Fibroblast of lung (primary cell): ENCODE measurements at regions not wholly inside any gene's neighbourhood (a gene's known extent, or its start where the extent isn't known, plus 50 kb on each side); places are given as distances from the start of the nearest gene placed in this dataset.

Source experiments
- EZH2 ChIP-seq: IDR thresholded peaks from 2 replicates; pipeline ENCODE4 v1.5.1; 2012; ENCODE audit warnings: low read length, control low read depth, mild to moderate bottlenecking; ENCODE audit errors: missing control alignments
- TF ChIP-seq, protein P1 (sequence below), 2 donors: IDR thresholded peaks in 1 of 2; conservative IDR thresholded peaks in 1 of 2; 1 replicate in 1 of 2; 2 replicates in 1 of 2; pipeline ENCODE4 v1.5.1; 2011 to 2012; ENCODE audit warnings: low read length in 2 of 2, control low read depth in 1 of 2, inconsistent platforms in 1 of 2, low read depth in 1 of 2, mild to moderate bottlenecking in 1 of 2

DNA sequence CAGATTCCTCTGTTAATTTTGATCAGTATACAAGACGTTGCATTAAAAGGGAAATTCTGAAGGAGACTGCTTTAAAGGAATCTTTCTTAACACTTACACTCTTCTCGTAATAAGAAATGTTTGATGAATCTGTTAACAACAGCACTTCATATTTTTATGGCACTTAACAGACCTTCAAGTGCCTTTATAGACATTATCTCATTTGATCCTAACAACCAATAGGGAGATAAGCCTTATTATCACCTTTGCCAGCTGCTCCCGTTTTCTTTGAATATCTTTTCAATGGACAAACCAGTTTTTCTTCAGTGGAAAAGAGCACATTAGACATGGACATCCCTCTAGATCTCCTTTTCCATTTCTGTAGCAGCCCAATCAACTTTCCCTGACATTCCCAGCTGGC is 653.0 kb upstream of the FAM98A start:
- TF ChIP-seq, protein P1, sequence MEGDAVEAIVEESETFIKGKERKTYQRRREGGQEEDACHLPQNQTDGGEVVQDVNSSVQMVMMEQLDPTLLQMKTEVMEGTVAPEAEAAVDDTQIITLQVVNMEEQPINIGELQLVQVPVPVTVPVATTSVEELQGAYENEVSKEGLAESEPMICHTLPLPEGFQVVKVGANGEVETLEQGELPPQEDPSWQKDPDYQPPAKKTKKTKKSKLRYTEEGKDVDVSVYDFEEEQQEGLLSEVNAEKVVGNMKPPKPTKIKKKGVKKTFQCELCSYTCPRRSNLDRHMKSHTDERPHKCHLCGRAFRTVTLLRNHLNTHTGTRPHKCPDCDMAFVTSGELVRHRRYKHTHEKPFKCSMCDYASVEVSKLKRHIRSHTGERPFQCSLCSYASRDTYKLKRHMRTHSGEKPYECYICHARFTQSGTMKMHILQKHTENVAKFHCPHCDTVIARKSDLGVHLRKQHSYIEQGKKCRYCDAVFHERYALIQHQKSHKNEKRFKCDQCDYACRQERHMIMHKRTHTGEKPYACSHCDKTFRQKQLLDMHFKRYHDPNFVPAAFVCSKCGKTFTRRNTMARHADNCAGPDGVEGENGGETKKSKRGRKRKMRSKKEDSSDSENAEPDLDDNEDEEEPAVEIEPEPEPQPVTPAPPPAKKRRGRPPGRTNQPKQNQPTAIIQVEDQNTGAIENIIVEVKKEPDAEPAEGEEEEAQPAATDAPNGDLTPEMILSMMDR (conservative IDR thresholded peaks at IDR 0.05 in 1 of 2, IDR thresholded peaks at IDR 0.05 in 1 of 2; ENCODE audit: low read depth in 1 of 2, low read length in 2 of 2), result no peak
- TF ChIP-seq EZH2, result no peak
